Psoas muscle (tissue), 7 donors: ENCODE measurements at regions not wholly inside any gene's neighbourhood (a gene's known extent, or its start where the extent isn't known, plus 50 kb on each side); places are given as distances from the start of the nearest gene placed in this dataset.
"Not testable (repeated sequence)": the region's sequence is repeated elsewhere in the genome, so short reads cannot be mapped to it uniquely, and the experiment has no call there.

ENCODE experiments used
- ATAC-seq, 4 donors: fragments of 200-7000 bp; cut with Tn5 transposase; one replicate each; pipeline ENCODE4 v1.9.1; 2020; ENCODE audit warnings: moderate library complexity in 3 of 4, mild to moderate bottlenecking in 2 of 4
- DNase-seq, 2 donors: peaks; one replicate each; pipeline ENCODE4 v3.0.0-alpha.2; 2020
- H3K27ac ChIP-seq: fragments of 200-600 bp; one replicate; pipeline ENCODE4 v1.8.0; 2022
- H3K27me3 ChIP-seq, 3 donors: fragments of 200-600 bp in 1 of 3; one replicate each; pipeline versions ENCODE4 v1.6.1 to v1.8.0; 2013 to 2022; ENCODE audit warnings: low read length in 2 of 3, mild to moderate bottlenecking in 2 of 3, moderate library complexity in 1 of 3; ENCODE audit not compliant: insufficient read depth in 3 of 3
- H3K36me3 ChIP-seq, 2 donors: fragments of 200-600 bp in 1 of 2; one replicate each; pipeline versions ENCODE4 v1.6.1 to v1.8.0; 2013 to 2022; ENCODE audit warnings: low read depth in 1 of 2, mild to moderate bottlenecking in 1 of 2, moderate library complexity in 1 of 2; ENCODE audit not compliant: insufficient read depth in 1 of 2
- H3K4me1 ChIP-seq: fragments of 200-600 bp; one replicate; pipeline ENCODE4 v1.8.0; 2022
- H3K4me3 ChIP-seq: fragments of 200-600 bp; one replicate; pipeline ENCODE4 v1.8.0; 2022; ENCODE audit warnings: mild to moderate bottlenecking
- H3K9me3 ChIP-seq: fragments of 200-600 bp; one replicate; pipeline ENCODE4 v1.8.0; 2022
- CTCF ChIP-seq: fragments of 200-600 bp; IDR thresholded peaks from one replicate; pipeline ENCODE4 v1.8.0; 2022; ENCODE audit warnings: antibody characterized with exemption
- WGBS, 3 donors: extraction: QIAGEN DNeasy Blood & Tissue Kit; methylation state at CpG; one replicate each; pipeline versions ENCODE4 v1.1.6 to v1.1.7; 2013; 5-methylcytosine and 5-hydroxymethylcytosine counted together
- intact Hi-C, 2 donors: fragments of 100-400 bp; cut with DNase I; formaldehyde crosslinking; loops; one replicate each; pipeline versions ENCODE4 v1.11.0 to v1.14.2; 2022
- donor health status: healthy with polysubstance abuse.
- donor health status: DM: no; HTN: no; CAD: no; lungs with moderate emphysema.
- donor health status: Bipolar disorder and iron deficiency.
- donor health status: healthy.
- donor health status: DM: yes; HTN: yes; CAD: no.
- donor health status: DM: no; HTN: no; CAD: no.
- donor health status: DM: yes; HTN: yes; CAD: no.

- no peak overlapping the region for H3K27ac ChIP-seq
- H3K9me3 ChIP-seq = no peaks in the 10 kb centered on the region
- no peaks in the 10 kb centered on the region for H3K4me1 ChIP-seq
- intact Hi-C loops = no loop called here
- H3K36me3 ChIP-seq = no peaks in the 10 kb centered on the region
- TF ChIP-seq CTCF = no peak
- ATAC-seq = no peak
- 77 to 85% (median 78%) methylated on average over 9 of the region's 9 CpGs for WGBS, 3 donors
- no peak overlapping the region for H3K4me3 ChIP-seq
- H3K27me3 ChIP-seq = no peaks in the 10 kb centered on the region
- no peak for DNase-seq
Observed at GRCh38 chr7:25476863-25477499, 248.7 kb upstream of the NPVF start.

GRCh38 chr7:25478221-25478620 is 249.9 kb upstream of the NPVF start:
- intact Hi-C loops, H3K27ac ChIP-seq, H3K27me3 ChIP-seq, H3K4me1 ChIP-seq, DNase-seq, ATAC-seq, H3K36me3 ChIP-seq, H3K4me3 ChIP-seq, H3K9me3 ChIP-seq: not testable (repeated sequence)

GRCh38 chr7:25478925-25479324 is 250.6 kb upstream of the NPVF start:
- TF ChIP-seq CTCF = no peak
- Histone ChIP-seq H3K27ac (no peak overlapping the region), H3K4me3 (no peak overlapping the region), H3K4me1 (no peaks in the 10 kb centered on the region), H3K27me3 (no peaks in the 10 kb centered on the region), H3K36me3 (no peaks in the 10 kb centered on the region), H3K9me3 (no peaks in the 10 kb centered on the region)
- 52 to 61% (median 56%) methylated on average over 2 of the region's 2 CpGs for WGBS, 3 donors
- intact Hi-C loops = no loop called here
- DNase-seq = no peak
- no peak for ATAC-seq

- Histone ChIP-seq H3K27me3 (no peaks in the 10 kb centered on the region), H3K36me3 (no peaks in the 10 kb centered on the region), H3K9me3 (no peaks in the 10 kb centered on the region), H3K27ac (no peak overlapping the region), H3K4me1 (no peaks in the 10 kb centered on the region), H3K4me3 (no peak overlapping the region)
- no peak for ATAC-seq
- no peak for TF ChIP-seq CTCF
- DNase-seq = no peak
- intact Hi-C loops = no loop called here
Observed at GRCh38 chr7:25481891-25482290, 253.6 kb upstream of the NPVF start.

- TF ChIP-seq CTCF = no peak
- no peak for ATAC-seq
- Histone ChIP-seq H3K9me3 (no peaks in the 10 kb centered on the region), H3K27ac (no peak overlapping the region), H3K36me3 (no peaks in the 10 kb centered on the region), H3K27me3 (no peaks in the 10 kb centered on the region), H3K4me3 (no peak overlapping the region), H3K4me1 (no peaks in the 10 kb centered on the region)
- no peak for DNase-seq
- intact Hi-C loops = no loop called here
Observed at GRCh38 chr7:25482631-25483030, 254.3 kb upstream of the NPVF start.
